GM12873 (cell line): ENCODE measurements at regions not wholly inside any gene's neighbourhood (a gene's known extent, or its start where the extent isn't known, plus 50 kb on each side); places are given as distances from the start of the nearest gene placed in this dataset.

Experiments
- TF ChIP-seq, protein P1 (sequence below): IDR thresholded peaks from 2 replicates; pipeline ENCODE4 v1.5.1; 2012; ENCODE audit warnings: low read depth, mild to moderate bottlenecking, moderate library complexity, low read length, control low read depth; ENCODE audit not compliant: insufficient read depth; ENCODE audit errors: missing control alignments

DNA sequence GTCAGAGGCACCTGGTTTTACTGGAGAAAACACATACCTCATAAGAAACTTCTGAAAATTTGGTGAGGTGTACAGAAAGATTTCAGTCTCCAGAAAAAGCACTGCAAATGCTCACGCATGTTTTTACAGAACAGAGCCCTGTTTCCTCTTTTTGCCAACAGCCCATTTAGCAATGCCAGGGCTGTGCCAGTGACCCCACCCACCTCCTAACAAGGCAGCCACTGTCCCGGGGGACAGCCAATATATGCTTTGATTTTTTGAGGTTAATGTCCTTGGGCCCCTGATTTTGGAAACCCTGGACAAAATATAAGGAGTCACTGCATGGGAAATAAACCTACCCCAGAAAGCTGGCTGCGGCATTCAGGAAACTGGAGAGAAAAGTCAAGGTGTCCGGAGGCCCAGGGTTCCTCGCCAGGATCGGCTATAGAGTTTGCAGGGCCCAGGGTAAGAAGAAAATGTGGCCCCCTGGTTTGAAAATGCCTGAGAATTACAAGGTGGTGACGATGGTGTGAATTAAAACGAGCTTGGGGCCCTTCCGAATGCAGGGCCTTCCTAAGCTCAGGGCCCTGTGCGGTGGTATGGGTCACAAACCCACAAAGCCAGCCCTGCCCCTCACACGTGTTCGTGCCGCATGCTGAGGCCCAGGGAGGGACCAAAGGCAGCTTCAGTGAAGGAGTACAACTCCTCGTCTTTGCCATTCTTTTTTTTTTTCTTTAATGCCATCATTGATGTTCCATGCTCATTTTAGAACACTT, 71.1 kb upstream of the WNT7B start:
- TF ChIP-seq, protein P1, sequence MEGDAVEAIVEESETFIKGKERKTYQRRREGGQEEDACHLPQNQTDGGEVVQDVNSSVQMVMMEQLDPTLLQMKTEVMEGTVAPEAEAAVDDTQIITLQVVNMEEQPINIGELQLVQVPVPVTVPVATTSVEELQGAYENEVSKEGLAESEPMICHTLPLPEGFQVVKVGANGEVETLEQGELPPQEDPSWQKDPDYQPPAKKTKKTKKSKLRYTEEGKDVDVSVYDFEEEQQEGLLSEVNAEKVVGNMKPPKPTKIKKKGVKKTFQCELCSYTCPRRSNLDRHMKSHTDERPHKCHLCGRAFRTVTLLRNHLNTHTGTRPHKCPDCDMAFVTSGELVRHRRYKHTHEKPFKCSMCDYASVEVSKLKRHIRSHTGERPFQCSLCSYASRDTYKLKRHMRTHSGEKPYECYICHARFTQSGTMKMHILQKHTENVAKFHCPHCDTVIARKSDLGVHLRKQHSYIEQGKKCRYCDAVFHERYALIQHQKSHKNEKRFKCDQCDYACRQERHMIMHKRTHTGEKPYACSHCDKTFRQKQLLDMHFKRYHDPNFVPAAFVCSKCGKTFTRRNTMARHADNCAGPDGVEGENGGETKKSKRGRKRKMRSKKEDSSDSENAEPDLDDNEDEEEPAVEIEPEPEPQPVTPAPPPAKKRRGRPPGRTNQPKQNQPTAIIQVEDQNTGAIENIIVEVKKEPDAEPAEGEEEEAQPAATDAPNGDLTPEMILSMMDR = no peak

DNA sequence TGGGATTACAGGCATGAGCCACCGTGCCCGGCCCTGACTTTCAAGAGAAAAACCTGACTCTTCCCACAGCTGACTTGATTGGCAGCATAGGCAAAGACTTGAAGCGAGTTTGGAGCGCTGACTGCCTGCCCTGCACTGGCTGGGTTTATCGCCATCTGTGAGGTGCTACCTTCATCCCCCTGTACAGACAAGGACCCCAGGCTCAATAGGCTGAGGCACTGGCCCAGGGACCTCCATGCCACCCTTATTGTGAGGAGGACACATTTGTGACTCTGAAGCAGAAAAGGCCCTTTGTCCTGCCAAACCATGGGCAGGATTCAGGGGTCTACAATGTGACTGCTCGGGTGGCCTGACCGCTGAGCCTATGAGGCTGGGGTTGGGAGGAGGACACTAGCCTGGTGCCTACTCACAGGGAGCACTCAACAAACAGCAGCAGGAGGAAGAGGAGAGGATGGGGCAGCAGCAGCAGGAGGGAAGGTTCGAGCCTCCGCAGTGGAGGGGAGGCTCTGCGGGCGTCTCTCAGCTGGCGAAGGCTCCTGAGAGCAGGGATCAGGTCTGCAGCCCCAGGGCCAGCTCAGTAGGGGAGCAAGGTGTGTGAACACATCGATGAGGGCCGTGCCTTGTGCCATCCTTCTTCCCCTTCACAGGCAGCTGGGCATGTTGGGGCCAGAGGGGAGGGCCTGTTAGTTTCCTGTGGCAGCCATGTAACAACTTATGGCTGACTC, 72.9 kb upstream of the WNT7B start:
- TF ChIP-seq, protein P1 = no peak

DNA sequence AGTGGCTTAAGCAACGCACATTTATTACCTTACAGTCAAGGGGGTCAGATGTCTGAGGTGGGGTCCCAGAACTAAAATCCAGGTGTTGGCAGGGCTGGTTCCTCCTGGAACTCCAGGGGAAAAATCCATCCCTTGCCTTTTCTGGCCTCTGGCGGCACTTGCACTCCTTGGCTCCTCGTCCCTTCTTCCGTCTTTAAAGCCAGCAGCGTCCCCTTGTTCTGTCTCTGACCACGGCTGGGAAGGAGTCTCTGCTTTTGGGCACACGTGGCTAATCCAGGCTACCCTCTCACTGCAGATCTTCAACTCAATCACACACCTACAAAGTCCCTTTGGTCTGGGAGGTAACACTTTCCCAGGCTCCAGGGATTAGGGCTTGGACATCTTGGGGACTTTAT, 73.5 kb upstream of the WNT7B start:
- TF ChIP-seq, protein P1 = no peak

DNA sequence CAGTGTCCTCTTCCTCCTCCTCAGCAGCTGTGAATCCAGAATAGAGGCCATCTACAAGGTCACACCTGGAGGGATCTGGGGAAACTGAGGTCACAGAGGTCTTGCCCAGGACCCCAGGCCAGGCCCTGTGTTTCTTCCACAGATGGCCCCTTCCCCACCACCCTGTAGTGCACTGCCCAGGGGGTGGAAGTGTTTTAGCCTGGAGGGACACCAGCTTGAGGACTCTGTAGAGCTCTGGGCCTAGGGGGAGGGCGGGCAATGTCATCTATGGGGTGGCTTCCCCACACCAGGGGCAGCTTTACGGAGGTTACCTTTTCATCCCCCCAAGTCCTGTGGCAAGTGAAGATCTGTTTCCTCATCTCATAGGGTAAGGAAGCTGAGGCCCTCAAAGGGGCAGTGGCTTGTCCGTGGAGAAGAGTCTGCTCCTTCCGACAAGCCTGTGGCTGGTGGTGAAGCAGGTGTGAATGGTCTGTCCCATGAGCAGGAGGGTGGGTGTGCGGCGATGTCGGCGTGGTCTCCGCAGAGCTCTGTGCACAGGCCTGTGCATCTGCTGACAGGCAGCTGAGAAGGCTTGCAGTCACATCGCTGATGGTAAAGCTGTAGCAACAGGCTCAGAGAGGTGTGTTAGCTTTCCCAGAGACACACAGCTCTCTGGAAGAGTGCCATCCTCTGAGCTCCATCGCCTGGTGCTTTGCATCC, 74.1 kb upstream of the WNT7B start:
- TF ChIP-seq, protein P1 = no peak

DNA sequence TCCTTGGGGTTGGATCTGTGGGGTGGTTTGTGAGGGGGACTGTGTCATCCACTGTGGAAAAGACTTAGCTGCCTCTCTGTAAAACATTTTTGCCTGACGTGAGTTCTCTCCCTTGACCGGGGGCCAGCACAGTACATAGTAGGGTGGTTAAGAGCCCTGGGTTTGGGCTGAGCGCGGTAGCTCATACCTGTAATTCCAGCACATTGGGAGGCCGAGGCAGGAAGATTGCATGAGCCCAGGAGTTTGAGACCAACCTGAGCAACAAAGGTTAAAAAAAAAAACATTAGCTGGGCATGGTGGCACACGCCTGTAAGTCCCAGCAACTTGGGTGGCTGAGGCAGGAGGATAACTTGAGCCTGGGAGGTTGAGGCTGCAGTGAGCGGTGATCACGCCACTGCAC, 74.7 kb upstream of the WNT7B start:
- TF ChIP-seq, protein P1 = no peak

DNA sequence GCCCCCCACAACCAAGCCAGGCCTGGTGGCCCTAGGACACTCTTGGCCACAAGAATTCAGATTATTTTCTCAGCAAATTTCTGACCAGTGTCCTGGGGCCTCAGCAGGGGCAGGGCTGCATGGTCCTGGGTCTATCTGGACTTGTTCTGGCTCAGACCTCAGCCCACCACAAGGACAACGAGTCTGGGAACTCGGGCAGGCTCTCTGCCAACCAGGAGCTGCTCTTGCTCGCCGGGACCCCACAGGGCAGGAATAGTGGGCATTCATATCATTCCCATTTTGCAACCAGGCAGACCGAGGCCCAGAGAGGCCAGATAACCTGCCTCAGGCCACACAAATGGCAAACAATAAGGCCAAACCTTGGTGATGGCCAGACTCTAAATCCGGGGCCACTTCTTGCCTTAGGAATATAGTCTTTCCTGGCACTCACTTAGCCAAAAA, 75.4 kb upstream of the WNT7B start:
- TF ChIP-seq, protein P1 = no peak
